T47D (cell line): ENCODE measurements at regions not wholly inside any gene's neighbourhood (a gene's known extent, or its start where the extent isn't known, plus 50 kb on each side); places are given as distances from the start of the nearest gene placed in this dataset.
"Not testable (repeated sequence)": the region's sequence is repeated elsewhere in the genome, so short reads cannot be mapped to it uniquely, and the experiment has no call there.

Source experiments
- DNase-seq, 2 experiments: peaks; one replicate each; pipeline versions ENCODE4 v3.0.0 to v3.0.0-alpha.2; 2011 to 2012; ENCODE audit warnings: low read depth in 1 of 2, low spot score in 1 of 2
- JUND ChIP-seq: IDR thresholded peaks from 2 replicates; pipeline ENCODE4 v1.6.1; 2012; ENCODE audit warnings: low read depth
- in situ Hi-C: cut with HindIII; loops from 2 replicates; pipeline ENCODE4 v1.10.0; 2016; ENCODE audit warnings: low sequenced_read_pairs, low pct_unique_long_range_greater_than_20kb

GRCh38 chr13:54958781-54959180, 1930.2 kb downstream of the OLFM4 start:
- no peak for TF ChIP-seq JUND
- in situ Hi-C loops: no loop called here
- no peak for DNase-seq

- no peak for TF ChIP-seq JUND
- in situ Hi-C loops: no loop called here
Measured at GRCh38 chr13:54965881-54966280, 1937.3 kb downstream of the OLFM4 start.

GRCh38 chr13:54972838-54973237, 1944.2 kb downstream of the OLFM4 start:
- no peak for TF ChIP-seq JUND
- DNase-seq: no peak
- in situ Hi-C loops: no loop called here

More at GRCh38 chr13:54965881-54966280, 1937.3 kb downstream of the OLFM4 start:
- no peak for DNase-seq

- DNase-seq: no peak
- no peak for TF ChIP-seq JUND
- in situ Hi-C loops: no loop called here
Measured at GRCh38 chr13:54975676-54976075, 1947.1 kb downstream of the OLFM4 start.

- no peak for TF ChIP-seq JUND
- no peak for DNase-seq
- in situ Hi-C loops: no loop called here
Measured at GRCh38 chr13:54980651-54981050, 1952.0 kb downstream of the OLFM4 start.

GRCh38 chr13:54989418-54989817, 1960.8 kb downstream of the OLFM4 start:
- TF ChIP-seq JUND: no peak
- in situ Hi-C loops: no loop called here
- DNase-seq: peak in 1 of 2 experiments; percentile 6

- in situ Hi-C loops: no loop called here
- TF ChIP-seq JUND: no peak
- DNase-seq: no peak
Measured at GRCh38 chr13:54999399-54999907, 1970.8 kb downstream of the OLFM4 start.

- in situ Hi-C loops: no loop called here
- no peak for TF ChIP-seq JUND
- DNase-seq: no peak
Measured at GRCh38 chr13:55000043-55000442, 1971.4 kb downstream of the OLFM4 start.

- no peak for DNase-seq
- no peak for TF ChIP-seq JUND
- in situ Hi-C loops: no loop called here
Measured at GRCh38 chr13:55000844-55001243, 1972.2 kb downstream of the OLFM4 start.

GRCh38 chr13:55001881-55002280, 1973.3 kb downstream of the OLFM4 start:
- no peak for DNase-seq
- TF ChIP-seq JUND: no peak
- in situ Hi-C loops: no loop called here

GRCh38 chr13:55007681-55008080, 1979.1 kb downstream of the OLFM4 start:
- in situ Hi-C loops: no loop called here
- no peak for DNase-seq
- no peak for TF ChIP-seq JUND

GRCh38 chr13:55013051-55013450, 1984.4 kb downstream of the OLFM4 start:
- DNase-seq: no peak
- in situ Hi-C loops: no loop called here
- no peak for TF ChIP-seq JUND

- TF ChIP-seq JUND: no peak
- in situ Hi-C loops: no loop called here
- DNase-seq: no peak
Measured at GRCh38 chr13:55029280-55029679, 2000.7 kb downstream of the OLFM4 start.

GRCh38 chr13:55038230-55038629, 2009.6 kb downstream of the OLFM4 start:
- no peak for DNase-seq
- in situ Hi-C loops: no loop called here
- no peak for TF ChIP-seq JUND

GRCh38 chr13:55053891-55054550, 2025.4 kb downstream of the OLFM4 start:
- in situ Hi-C loops, DNase-seq: not testable (repeated sequence)

GRCh38 chr13:55055666-55056065, 2027.1 kb downstream of the OLFM4 start:
- in situ Hi-C loops, DNase-seq: not testable (repeated sequence)
